Liver (tissue), 8 donors: ENCODE measurements at regions not wholly inside any gene's neighbourhood (a gene's known extent, or its start where the extent isn't known, plus 50 kb on each side); places are given as distances from the start of the nearest gene placed in this dataset.

Experiments
- DNase-seq: peaks from one replicate; pipeline ENCODE4 v3.0.0-alpha.2; 2017; ENCODE audit warnings: low spot score
- H3K27ac ChIP-seq, 2 donors: one replicate each; pipeline ENCODE4 v1.7.0; 2013; ENCODE audit warnings: inconsistent platforms in 2 of 2, low read length in 2 of 2, control low read depth in 1 of 2, low read depth in 1 of 2, mild to moderate bottlenecking in 1 of 2
- H3K27me3 ChIP-seq, 4 donors: one replicate each; pipeline versions ENCODE4 v1.6.1 to v1.7.0; 2013; ENCODE audit warnings: low read length in 3 of 4, inconsistent platforms in 1 of 4, mild to moderate bottlenecking in 1 of 4, moderate library complexity in 1 of 4; ENCODE audit not compliant: control insufficient read depth in 4 of 4, insufficient read depth in 4 of 4
- H3K36me3 ChIP-seq, 4 donors: one replicate each; pipeline versions ENCODE4 v1.6.1 to v1.7.0; 2013; ENCODE audit warnings: low read length in 3 of 4, mild to moderate bottlenecking in 3 of 4, low read depth in 1 of 4, moderate library complexity in 1 of 4; ENCODE audit not compliant: control insufficient read depth in 4 of 4, insufficient read depth in 3 of 4
- H3K4me1 ChIP-seq, 4 donors: one replicate each; pipeline versions ENCODE4 v1.6.1 to v1.7.0; 2013; ENCODE audit warnings: low read length in 3 of 4, mild to moderate bottlenecking in 3 of 4, moderate library complexity in 1 of 4; ENCODE audit not compliant: control insufficient read depth in 4 of 4, insufficient read depth in 4 of 4
- H3K4me3 ChIP-seq, 3 donors: one replicate each; pipeline versions ENCODE4 v1.6.1 to v1.7.0; 2013; ENCODE audit warnings: low read length in 3 of 3, control low read depth in 1 of 3, low read depth in 1 of 3, mild to moderate bottlenecking in 1 of 3
- H3K9ac ChIP-seq, 2 donors: one replicate each; pipeline ENCODE4 v1.7.0; 2013; ENCODE audit warnings: low read length in 2 of 2, mild to moderate bottlenecking in 2 of 2, moderate library complexity in 2 of 2, control low read depth in 1 of 2, low read depth in 1 of 2
- H3K9me3 ChIP-seq, 4 donors: one replicate each; pipeline versions ENCODE4 v1.6.1 to v1.7.0; 2013; ENCODE audit warnings: low read length in 3 of 4; ENCODE audit not compliant: control insufficient read depth in 4 of 4
- EGR1 ChIP-seq, 2 donors: IDR thresholded peaks; 2 replicates each; pipeline ENCODE4 v1.6.1; 2016 to 2018; ENCODE audit warnings: antibody characterized with exemption in 2 of 2, low read depth in 2 of 2
- FOXA1 ChIP-seq: IDR thresholded peaks from 2 replicates; pipeline ENCODE4 v1.6.1; 2016; ENCODE audit warnings: antibody characterized with exemption
- FOXA2 ChIP-seq: IDR thresholded peaks from 2 replicates; pipeline ENCODE4 v1.6.1; 2016; ENCODE audit warnings: antibody characterized with exemption
- GABPA ChIP-seq, 2 donors: IDR thresholded peaks in 1 of 2; conservative IDR thresholded peaks in 1 of 2; 2 replicates each; pipeline ENCODE4 v1.6.1; 2016; ENCODE audit warnings: antibody characterized with exemption in 2 of 2, mild to moderate bottlenecking in 1 of 2, moderate library complexity in 1 of 2
- HNF4G ChIP-seq: IDR thresholded peaks from 2 replicates; pipeline ENCODE4 v1.6.1; 2016; ENCODE audit warnings: antibody characterized with exemption
- JUND ChIP-seq, 2 donors: IDR thresholded peaks; 2 replicates each; pipeline ENCODE4 v1.6.1; 2016; ENCODE audit warnings: antibody characterized with exemption in 2 of 2
- RAD21 ChIP-seq, 2 donors: IDR thresholded peaks; 2 replicates each; pipeline ENCODE4 v1.6.1; 2016; ENCODE audit warnings: antibody characterized with exemption in 2 of 2, mild to moderate bottlenecking in 2 of 2
- RXRA ChIP-seq, 2 donors: IDR thresholded peaks; 2 replicates each; pipeline ENCODE4 v1.6.1; 2017 to 2018; ENCODE audit warnings: antibody characterized with exemption in 2 of 2, mild to moderate bottlenecking in 1 of 2
- TAF1 ChIP-seq: conservative IDR thresholded peaks from 2 replicates; pipeline ENCODE4 v1.6.1; 2016; ENCODE audit warnings: antibody characterized with exemption, mild to moderate bottlenecking
- WGBS: extraction: QIAGEN DNeasy Blood & Tissue Kit; methylation state at CpG from one replicate; pipeline ENCODE4 v1.1.7; 2013; 5-methylcytosine and 5-hydroxymethylcytosine counted together
- TF ChIP-seq, protein P1 (sequence below): IDR thresholded peaks from 2 replicates; pipeline ENCODE4 v1.6.1; 2016; ENCODE audit warnings: antibody characterized with exemption
- TF ChIP-seq, protein P2 (sequence below): fragments of 150-350 bp; IDR thresholded peaks from 2 replicates; pipeline ENCODE4 v1.5.1; 2017; ENCODE audit warnings: improper control_type of control experiment, low read depth, low read length; ENCODE audit not compliant: missing input control
- donor health status: healthy.
- donor health status: healthy.
- donor health status: healthy.
- donor health status: healthy.
- donor health status: healthy.

DNA sequence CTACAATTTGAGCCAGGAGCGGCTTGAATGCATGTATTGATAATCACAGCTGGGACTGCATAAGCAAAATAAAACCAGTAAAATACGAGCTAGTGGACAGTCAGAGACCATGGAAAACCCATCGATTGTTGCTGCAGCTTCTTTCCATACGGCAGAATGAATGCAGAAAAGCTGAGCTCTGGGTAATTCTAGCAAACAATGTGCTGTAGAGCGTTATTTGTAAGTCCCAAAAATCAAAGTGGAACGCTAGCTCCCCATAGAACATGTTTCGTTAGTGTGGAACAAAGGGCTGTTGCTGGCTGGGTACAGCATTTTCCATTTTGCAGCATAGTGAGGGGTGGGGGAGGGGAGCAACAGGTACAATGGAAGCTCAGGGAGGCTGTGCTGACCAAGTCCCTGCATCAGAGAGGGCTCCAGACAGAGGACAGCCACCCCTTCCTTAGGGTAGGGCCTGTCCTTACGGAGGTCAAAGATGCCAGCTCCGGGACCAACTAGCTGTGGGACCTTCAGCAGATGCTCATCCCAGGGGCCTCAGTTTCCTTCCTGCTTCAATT, 74.1 kb downstream of the BOD1L2 start:
- Histone ChIP-seq H3K27me3 (no peaks in the 10 kb centered on the region), H3K9ac (no peak overlapping the region), H3K27ac (no peak overlapping the region), H3K4me3 (no peak overlapping the region), H3K4me1 (no peaks in the 10 kb centered on the region), H3K9me3 (no peaks in the 10 kb centered on the region), H3K36me3 (no peaks in the 10 kb centered on the region)
- WGBS, result 89% methylated on average over 9 of the region's 9 CpGs
- DNase-seq, result no peak
- TF ChIP-seq FOXA2, result no peak
- no peak for TF ChIP-seq JUND (IDR thresholded peaks at IDR 0.05)
- TF ChIP-seq GABPA (IDR thresholded peaks at IDR 0.05 in 1 of 2, conservative IDR thresholded peaks at IDR 0.05 in 1 of 2), result no peak

DNA sequence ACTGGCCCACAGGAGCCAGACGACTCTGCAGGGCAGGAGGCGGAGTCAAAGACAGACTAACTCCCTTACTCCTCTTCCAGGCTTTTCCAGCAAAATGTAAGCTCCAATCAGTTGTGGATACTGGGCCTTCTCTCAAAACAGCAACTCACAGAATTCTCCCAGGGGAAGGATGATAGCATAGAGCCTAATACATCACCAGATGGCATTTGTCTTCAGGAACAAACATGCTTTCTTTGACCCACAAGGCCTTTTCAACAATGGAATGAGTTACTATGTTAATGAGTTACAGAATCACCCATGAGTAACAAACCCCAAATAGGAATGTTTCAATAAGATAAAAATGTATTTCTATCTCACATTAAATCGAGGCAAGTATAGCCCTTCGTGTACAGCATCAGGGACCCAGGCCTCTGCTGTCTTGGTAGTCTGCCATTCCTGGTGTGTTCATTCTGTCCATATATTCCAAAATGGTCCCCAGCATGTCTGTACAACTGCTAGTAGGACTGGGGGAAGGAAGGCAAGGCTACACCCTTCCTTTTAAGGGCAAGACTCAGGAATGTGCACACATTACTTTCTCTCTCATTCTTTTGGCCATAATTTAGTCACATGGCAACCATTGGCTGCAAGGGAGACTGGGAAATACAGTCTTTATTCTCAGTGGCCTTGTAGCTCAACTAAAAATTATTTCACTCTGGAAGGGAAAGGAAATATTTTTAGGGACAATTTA, 76.4 kb downstream of the BOD1L2 start:
- Histone ChIP-seq H3K4me3 (no peak overlapping the region), H3K4me1 (no peaks in the 10 kb centered on the region), H3K9ac (no peak overlapping the region), H3K27me3 (no peaks in the 10 kb centered on the region), H3K9me3 (no peaks in the 10 kb centered on the region), H3K27ac (no peak overlapping the region), H3K36me3 (no peaks in the 10 kb centered on the region)
- TF ChIP-seq RAD21 (IDR thresholded peaks at IDR 0.05), result no peak
- no peak for TF ChIP-seq EGR1 (IDR thresholded peaks at IDR 0.05; ENCODE audit: low read depth in 2 of 2)
- no peak for TF ChIP-seq FOXA2
- no peak for TF ChIP-seq HNF4G
- WGBS, result 80% methylated on average over 4 of the region's 4 CpGs
- DNase-seq, result no peak

- no peaks in the 10 kb centered on the region for H3K9me3 ChIP-seq
- WGBS, result 79% methylated on average over 7 of the region's 7 CpGs
- TF ChIP-seq, protein P1, sequence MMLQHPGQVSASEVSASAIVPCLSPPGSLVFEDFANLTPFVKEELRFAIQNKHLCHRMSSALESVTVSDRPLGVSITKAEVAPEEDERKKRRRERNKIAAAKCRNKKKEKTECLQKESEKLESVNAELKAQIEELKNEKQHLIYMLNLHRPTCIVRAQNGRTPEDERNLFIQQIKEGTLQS, result no peak
- TF ChIP-seq JUND (IDR thresholded peaks at IDR 0.05) (no peak), HNF4G (no peak), TAF1 (no peak), RXRA (IDR thresholded peaks at IDR 0.05) (no peak), FOXA1 (no peak)
- TF ChIP-seq, protein P2, sequence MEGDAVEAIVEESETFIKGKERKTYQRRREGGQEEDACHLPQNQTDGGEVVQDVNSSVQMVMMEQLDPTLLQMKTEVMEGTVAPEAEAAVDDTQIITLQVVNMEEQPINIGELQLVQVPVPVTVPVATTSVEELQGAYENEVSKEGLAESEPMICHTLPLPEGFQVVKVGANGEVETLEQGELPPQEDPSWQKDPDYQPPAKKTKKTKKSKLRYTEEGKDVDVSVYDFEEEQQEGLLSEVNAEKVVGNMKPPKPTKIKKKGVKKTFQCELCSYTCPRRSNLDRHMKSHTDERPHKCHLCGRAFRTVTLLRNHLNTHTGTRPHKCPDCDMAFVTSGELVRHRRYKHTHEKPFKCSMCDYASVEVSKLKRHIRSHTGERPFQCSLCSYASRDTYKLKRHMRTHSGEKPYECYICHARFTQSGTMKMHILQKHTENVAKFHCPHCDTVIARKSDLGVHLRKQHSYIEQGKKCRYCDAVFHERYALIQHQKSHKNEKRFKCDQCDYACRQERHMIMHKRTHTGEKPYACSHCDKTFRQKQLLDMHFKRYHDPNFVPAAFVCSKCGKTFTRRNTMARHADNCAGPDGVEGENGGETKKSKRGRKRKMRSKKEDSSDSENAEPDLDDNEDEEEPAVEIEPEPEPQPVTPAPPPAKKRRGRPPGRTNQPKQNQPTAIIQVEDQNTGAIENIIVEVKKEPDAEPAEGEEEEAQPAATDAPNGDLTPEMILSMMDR, result no peak
- H3K27me3 ChIP-seq, result no peaks in the 10 kb centered on the region
- H3K4me1 ChIP-seq, result no peaks in the 10 kb centered on the region
- no peak overlapping the region for H3K9ac ChIP-seq
- no peak for DNase-seq
- no peak overlapping the region for H3K27ac ChIP-seq
- no peaks in the 10 kb centered on the region for H3K36me3 ChIP-seq
- no peak overlapping the region for H3K4me3 ChIP-seq
These were observed 84.1 kb downstream of the BOD1L2 start for GRCh38 chr18:57230861-57231585.
